Activated CD4-positive, alpha-beta T cell treated with anti-CD3 and anti-CD28 coated beads, Interleukin-2, amount 10 ng/mL, durations not matched to agents 24 days and 14 days (primary cell): ENCODE measurements at regions not wholly inside any gene's neighbourhood (a gene's known extent, or its start where the extent isn't known, plus 50 kb on each side); places are given as distances from the start of the nearest gene placed in this dataset.

Source experiments
- DNase-seq: peaks from one replicate; pipeline ENCODE4 v3.0.0; 2022
- H3K27ac Mint-ChIP-seq: one replicate; pipeline ENCODE4 v1.8.0; 2022; ENCODE audit warnings: mild to moderate bottlenecking, mixed read lengths
- H3K27me3 Mint-ChIP-seq: one replicate; pipeline ENCODE4 v1.8.0; 2022; ENCODE audit warnings: mixed read lengths
- H3K36me3 Mint-ChIP-seq: one replicate; pipeline ENCODE4 v1.8.0; 2022; ENCODE audit warnings: low read depth, mild to moderate bottlenecking, mixed read lengths
- H3K4me1 Mint-ChIP-seq: one replicate; pipeline ENCODE4 v1.8.0; 2021; ENCODE audit warnings: mixed read lengths
- H3K4me3 Mint-ChIP-seq: one replicate; pipeline ENCODE4 v1.8.0; 2022; ENCODE audit warnings: mild to moderate bottlenecking, moderate library complexity, mixed read lengths
- H3K9me3 Mint-ChIP-seq: one replicate; pipeline ENCODE4 v1.8.0; 2021; ENCODE audit warnings: mixed read lengths
- intact Hi-C: fragments of 100-400 bp; cut with micrococcal nuclease; formaldehyde crosslinking; loops from one replicate; pipeline ENCODE4 v1.15.1; 2023

GRCh38 chr6:145318952-145319351, 416.4 kb downstream of the EPM2A start:
- intact Hi-C loops, result no loop called here
- H3K27me3 Mint-ChIP-seq, result no peaks in the 10 kb centered on the region
- no peak for DNase-seq
- no peak overlapping the region for H3K27ac Mint-ChIP-seq
- no peak overlapping the region for H3K4me3 Mint-ChIP-seq
- H3K36me3 Mint-ChIP-seq, result no peaks in the 10 kb centered on the region
- no peaks in the 10 kb centered on the region for H3K9me3 Mint-ChIP-seq
- H3K4me1 Mint-ChIP-seq, result no peaks in the 10 kb centered on the region

GRCh38 chr6:145319605-145320004, 415.7 kb downstream of the EPM2A start:
- Mint-ChIP-seq H3K4me1 (no peaks in the 10 kb centered on the region), H3K9me3 (no peaks in the 10 kb centered on the region), H3K27ac (no peak overlapping the region), H3K27me3 (no peaks in the 10 kb centered on the region), H3K4me3 (no peak overlapping the region), H3K36me3 (no peaks in the 10 kb centered on the region)
- intact Hi-C loops, result no loop called here
- no peak for DNase-seq

GRCh38 chr6:145323646-145324045, 411.7 kb downstream of the EPM2A start:
- no peaks in the 10 kb centered on the region for H3K36me3 Mint-ChIP-seq
- no peaks in the 10 kb centered on the region for H3K27me3 Mint-ChIP-seq
- H3K27ac Mint-ChIP-seq, result no peak overlapping the region
- intact Hi-C loops, result no loop called here
- no peak overlapping the region for H3K4me3 Mint-ChIP-seq
- H3K9me3 Mint-ChIP-seq, result no peaks in the 10 kb centered on the region
- no peak for DNase-seq
- H3K4me1 Mint-ChIP-seq, result no peaks in the 10 kb centered on the region

- H3K27ac Mint-ChIP-seq, result no peak overlapping the region
- no peaks in the 10 kb centered on the region for H3K4me1 Mint-ChIP-seq
- no peak for DNase-seq
- intact Hi-C loops, result no loop called here
- H3K36me3 Mint-ChIP-seq, result no peaks in the 10 kb centered on the region
- H3K9me3 Mint-ChIP-seq, result no peaks in the 10 kb centered on the region
- no peak overlapping the region for H3K4me3 Mint-ChIP-seq
- H3K27me3 Mint-ChIP-seq, result no peaks in the 10 kb centered on the region
Measured at GRCh38 chr6:145327586-145327985, 407.7 kb downstream of the EPM2A start.

GRCh38 chr6:145329257-145329656, 406.1 kb downstream of the EPM2A start:
- H3K27ac Mint-ChIP-seq, result no peak overlapping the region
- no peaks in the 10 kb centered on the region for H3K4me1 Mint-ChIP-seq
- no peaks in the 10 kb centered on the region for H3K36me3 Mint-ChIP-seq
- intact Hi-C loops, result no loop called here
- DNase-seq, result no peak
- no peaks in the 10 kb centered on the region for H3K9me3 Mint-ChIP-seq
- no peak overlapping the region for H3K4me3 Mint-ChIP-seq
- H3K27me3 Mint-ChIP-seq, result no peaks in the 10 kb centered on the region

GRCh38 chr6:145331066-145331465, 404.3 kb downstream of the EPM2A start:
- no peak for DNase-seq
- H3K9me3 Mint-ChIP-seq, result no peaks in the 10 kb centered on the region
- no peak overlapping the region for H3K4me3 Mint-ChIP-seq
- H3K27me3 Mint-ChIP-seq, result no peaks in the 10 kb centered on the region
- intact Hi-C loops, result no loop called here
- no peaks in the 10 kb centered on the region for H3K36me3 Mint-ChIP-seq
- H3K4me1 Mint-ChIP-seq, result no peaks in the 10 kb centered on the region
- H3K27ac Mint-ChIP-seq, result no peak overlapping the region

- Mint-ChIP-seq H3K36me3 (no peaks in the 10 kb centered on the region), H3K27me3 (no peaks in the 10 kb centered on the region), H3K4me3 (no peak overlapping the region), H3K27ac (no peak overlapping the region), H3K9me3 (no peaks in the 10 kb centered on the region), H3K4me1 (no peaks in the 10 kb centered on the region)
- intact Hi-C loops, result no loop called here
- DNase-seq, result no peak
Measured at GRCh38 chr6:145332011-145332410, 403.3 kb downstream of the EPM2A start.

- H3K27ac Mint-ChIP-seq, result no peak overlapping the region
- intact Hi-C loops, result no loop called here
- H3K4me3 Mint-ChIP-seq, result no peak overlapping the region
- no peak for DNase-seq
- no peaks in the 10 kb centered on the region for H3K4me1 Mint-ChIP-seq
- no peaks in the 10 kb centered on the region for H3K27me3 Mint-ChIP-seq
- no peaks in the 10 kb centered on the region for H3K36me3 Mint-ChIP-seq
- no peaks in the 10 kb centered on the region for H3K9me3 Mint-ChIP-seq
Measured at GRCh38 chr6:145336119-145336518, 399.2 kb downstream of the EPM2A start.

GRCh38 chr6:145339089-145339488, 396.2 kb downstream of the EPM2A start:
- Mint-ChIP-seq H3K27me3 (no peaks in the 10 kb centered on the region), H3K4me1 (no peaks in the 10 kb centered on the region), H3K36me3 (no peaks in the 10 kb centered on the region), H3K27ac (no peak overlapping the region), H3K4me3 (no peak overlapping the region), H3K9me3 (no peaks in the 10 kb centered on the region)
- intact Hi-C loops, result no loop called here
- DNase-seq, result no peak

GRCh38 chr6:145340256-145340655, 395.1 kb downstream of the EPM2A start:
- Mint-ChIP-seq H3K36me3 (no peaks in the 10 kb centered on the region), H3K27me3 (no peaks in the 10 kb centered on the region), H3K9me3 (no peaks in the 10 kb centered on the region), H3K27ac (no peak overlapping the region), H3K4me1 (no peaks in the 10 kb centered on the region), H3K4me3 (no peak overlapping the region)
- intact Hi-C loops, result no loop called here
- DNase-seq, result no peak

- intact Hi-C loops, result no loop called here
- Mint-ChIP-seq H3K27ac (no peak overlapping the region), H3K27me3 (no peaks in the 10 kb centered on the region), H3K4me3 (no peak overlapping the region), H3K4me1 (no peaks in the 10 kb centered on the region), H3K36me3 (no peaks in the 10 kb centered on the region), H3K9me3 (no peaks in the 10 kb centered on the region)
- no peak for DNase-seq
Measured at GRCh38 chr6:145345094-145345493, 390.2 kb downstream of the EPM2A start.

GRCh38 chr6:145347216-145347615, 388.1 kb downstream of the EPM2A start:
- Mint-ChIP-seq H3K36me3 (no peaks in the 10 kb centered on the region), H3K27me3 (no peaks in the 10 kb centered on the region), H3K27ac (no peak overlapping the region)

GRCh38 chr6:145349950-145350510, 385.3 kb downstream of the EPM2A start:
- intact Hi-C loops, result no loop called here
- Mint-ChIP-seq H3K4me1 (no peaks in the 10 kb centered on the region), H3K9me3 (no peaks in the 10 kb centered on the region), H3K4me3 (no peak overlapping the region), H3K27ac (no peak overlapping the region), H3K36me3 (no peaks in the 10 kb centered on the region), H3K27me3 (no peaks in the 10 kb centered on the region)
- DNase-seq, result no peak

More at GRCh38 chr6:145347216-145347615, 388.1 kb downstream of the EPM2A start:
- no peak for DNase-seq
- no peaks in the 10 kb centered on the region for H3K4me1 Mint-ChIP-seq
- H3K4me3 Mint-ChIP-seq, result no peak overlapping the region
- H3K9me3 Mint-ChIP-seq, result no peaks in the 10 kb centered on the region
- intact Hi-C loops, result no loop called here

- Mint-ChIP-seq H3K4me3 (no peak overlapping the region), H3K4me1 (no peaks in the 10 kb centered on the region), H3K27me3 (no peaks in the 10 kb centered on the region), H3K9me3 (no peaks in the 10 kb centered on the region), H3K36me3 (no peaks in the 10 kb centered on the region), H3K27ac (no peak overlapping the region)
- no peak for DNase-seq
- intact Hi-C loops, result no loop called here
Measured at GRCh38 chr6:145350928-145351327, 384.4 kb downstream of the EPM2A start.

- H3K27me3 Mint-ChIP-seq, result no peaks in the 10 kb centered on the region
- H3K4me1 Mint-ChIP-seq, result no peaks in the 10 kb centered on the region
- intact Hi-C loops, result no loop called here
- no peaks in the 10 kb centered on the region for H3K36me3 Mint-ChIP-seq
- no peaks in the 10 kb centered on the region for H3K9me3 Mint-ChIP-seq
- H3K4me3 Mint-ChIP-seq, result no peak overlapping the region
- H3K27ac Mint-ChIP-seq, result no peak overlapping the region
- DNase-seq, result no peak
Measured at GRCh38 chr6:145352382-145353080, 382.8 kb downstream of the EPM2A start.
